Loucy (cell line): ENCODE measurements at regions not wholly inside any gene's neighbourhood (a gene's known extent, or its start where the extent isn't known, plus 50 kb on each side); places are given as distances from the start of the nearest gene placed in this dataset.

Experiments used
- CTCF ChIP-seq: fragments of 200-600 bp; sonication (generic); conservative IDR thresholded peaks from 2 replicates; pipeline ENCODE4 v1.5.1; 2014; ENCODE audit warnings: mild to moderate bottlenecking, antibody characterized with exemption, low read length
- EZH2phosphoT487 ChIP-seq: fragments of 200-600 bp; IDR thresholded peaks from 2 replicates; pipeline ENCODE4 v1.6.1; 2018; ENCODE audit warnings: antibody characterized with exemption, mild to moderate bottlenecking, moderate library complexity, borderline replicate concordance

GRCh38 chr18:43793910-43794309 is 516.6 kb upstream of the SYT4 start:
- no peak for TF ChIP-seq CTCF
- TF ChIP-seq EZH2phosphoT487: no peak
